Hematopoietic multipotent progenitor cell (in vitro differentiated cells): ENCODE measurements at regions not wholly inside any gene's neighbourhood (a gene's known extent, or its start where the extent isn't known, plus 50 kb on each side); places are given as distances from the start of the nearest gene placed in this dataset.
"Not testable (repeated sequence)": the region's sequence is repeated elsewhere in the genome, so short reads cannot be mapped to it uniquely, and the experiment has no call there.

ENCODE experiments used
- DNase-seq, 3 donors: peaks; one replicate each; pipeline ENCODE4 v3.0.0-alpha.2; 2011 to 2015; ENCODE audit warnings: low read depth in 2 of 3, low spot score in 2 of 3

DNA sequence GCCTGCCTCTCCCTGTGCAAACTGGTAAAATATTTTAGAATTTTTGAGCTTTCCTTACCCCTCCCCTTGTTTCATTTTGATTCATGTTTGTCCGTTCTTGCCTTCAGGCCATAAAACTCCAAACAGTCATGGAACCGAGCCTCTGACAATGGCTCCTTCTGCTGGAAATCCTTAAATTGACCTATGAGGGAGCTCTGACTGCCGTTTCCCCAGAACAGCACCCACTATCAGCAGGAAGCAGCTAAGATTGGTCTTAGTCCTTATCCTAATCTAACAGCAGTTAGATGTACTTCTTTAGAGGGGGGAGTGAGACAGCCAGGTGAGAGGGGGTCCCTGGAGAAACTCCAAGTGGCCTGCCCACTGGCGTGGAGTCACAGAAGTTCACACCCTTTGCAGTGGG is 106.7 kb downstream of the FAM174A start:
- DNase-seq, result peak in 1 of 3 donors; percentile 36

DNA sequence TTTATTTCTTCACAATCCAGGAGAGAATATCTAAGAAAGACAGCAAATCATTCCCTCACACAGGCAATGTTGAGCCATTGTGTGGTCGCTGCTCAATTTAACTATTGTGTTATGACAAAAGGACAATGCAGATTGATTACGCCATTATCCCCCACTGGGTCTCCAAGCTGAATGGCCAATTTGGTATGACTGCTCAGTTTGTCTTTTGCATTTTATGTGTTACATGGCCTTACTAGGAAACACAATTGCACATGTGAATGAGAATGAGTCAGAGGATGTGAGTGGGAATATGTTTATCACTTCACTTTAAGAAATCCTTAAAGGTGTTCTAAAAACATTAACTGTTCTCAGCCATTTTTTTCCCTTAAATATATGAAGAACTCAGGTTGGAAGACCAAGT is 108.3 kb downstream of the FAM174A start:
- DNase-seq, result no peak

DNA sequence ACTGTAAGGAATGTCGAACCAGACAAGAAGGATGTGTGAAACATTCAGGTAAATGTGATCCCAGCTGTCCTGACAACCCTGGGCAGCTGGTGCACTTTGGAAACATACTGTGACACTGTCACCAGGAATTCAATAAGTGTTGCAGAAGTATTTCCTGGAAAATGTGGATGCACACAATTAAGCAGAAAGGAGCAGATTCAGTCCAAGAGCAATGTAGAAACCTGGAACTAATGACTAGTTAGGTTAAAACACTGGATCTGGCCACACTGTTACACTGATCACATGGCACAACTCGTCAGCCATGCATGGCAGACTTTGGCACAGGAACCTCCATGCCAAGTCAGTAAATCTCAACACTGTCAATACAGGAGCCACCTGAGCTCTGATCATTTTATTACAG is 109.0 kb downstream of the FAM174A start:
- DNase-seq, result no peak

DNA sequence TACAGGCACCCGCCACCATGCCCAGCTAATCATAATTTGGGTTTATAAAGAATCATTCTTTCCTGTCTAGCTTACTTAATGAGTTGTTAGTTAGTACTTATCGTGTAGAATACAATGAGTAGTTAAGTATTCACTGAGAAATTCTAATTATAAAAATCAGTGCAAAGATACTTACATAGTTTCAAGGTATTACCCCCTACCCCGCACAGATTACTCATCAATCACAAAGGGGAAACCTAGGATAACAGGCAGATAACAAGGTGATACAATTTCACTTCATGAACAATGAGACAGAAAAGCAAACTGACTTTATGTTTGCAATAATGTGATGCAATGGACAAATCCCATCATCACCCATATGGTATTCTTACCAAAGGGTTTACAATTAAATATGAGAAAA is 109.6 kb downstream of the FAM174A start:
- no peak for DNase-seq

DNA sequence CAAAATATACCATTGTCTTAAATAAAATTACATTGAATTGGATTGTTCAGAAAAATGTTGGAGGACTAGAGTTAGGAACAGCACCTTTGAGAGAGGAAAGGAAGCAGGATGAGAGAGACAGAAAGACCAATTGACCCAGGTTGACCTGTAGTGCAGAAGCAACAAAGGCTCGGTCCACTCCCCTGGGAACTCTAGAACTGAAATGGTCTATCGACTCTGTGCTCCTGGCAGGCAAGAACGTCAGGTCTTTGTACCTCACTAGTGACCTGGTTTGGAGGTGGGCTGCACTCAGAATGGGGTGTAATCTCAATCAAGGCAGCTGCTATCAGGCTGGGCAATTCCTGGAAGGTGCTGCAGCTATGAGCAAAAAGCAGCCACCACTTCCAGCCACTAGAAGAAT is 110.8 kb downstream of the FAM174A start:
- no peak for DNase-seq

DNA sequence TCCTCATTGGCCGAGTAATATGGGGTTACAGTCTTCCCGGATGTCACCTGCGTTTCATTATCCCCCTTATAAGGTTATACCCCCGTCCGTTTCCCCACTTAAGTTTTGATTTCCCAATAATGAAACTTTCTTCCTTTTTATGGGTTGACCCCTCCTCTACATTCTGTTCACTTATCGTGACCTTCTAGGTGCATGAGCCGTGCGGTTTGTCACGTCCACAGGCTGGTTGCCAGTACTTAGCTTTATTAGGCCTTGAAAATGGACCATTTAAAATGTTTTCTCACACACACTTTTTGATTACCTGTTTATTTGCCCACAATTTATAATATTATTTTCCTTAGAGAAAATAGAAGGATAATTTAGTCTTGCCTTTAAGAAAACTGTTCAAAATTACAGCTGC is 111.5 kb downstream of the FAM174A start:
- no peak for DNase-seq

DNA sequence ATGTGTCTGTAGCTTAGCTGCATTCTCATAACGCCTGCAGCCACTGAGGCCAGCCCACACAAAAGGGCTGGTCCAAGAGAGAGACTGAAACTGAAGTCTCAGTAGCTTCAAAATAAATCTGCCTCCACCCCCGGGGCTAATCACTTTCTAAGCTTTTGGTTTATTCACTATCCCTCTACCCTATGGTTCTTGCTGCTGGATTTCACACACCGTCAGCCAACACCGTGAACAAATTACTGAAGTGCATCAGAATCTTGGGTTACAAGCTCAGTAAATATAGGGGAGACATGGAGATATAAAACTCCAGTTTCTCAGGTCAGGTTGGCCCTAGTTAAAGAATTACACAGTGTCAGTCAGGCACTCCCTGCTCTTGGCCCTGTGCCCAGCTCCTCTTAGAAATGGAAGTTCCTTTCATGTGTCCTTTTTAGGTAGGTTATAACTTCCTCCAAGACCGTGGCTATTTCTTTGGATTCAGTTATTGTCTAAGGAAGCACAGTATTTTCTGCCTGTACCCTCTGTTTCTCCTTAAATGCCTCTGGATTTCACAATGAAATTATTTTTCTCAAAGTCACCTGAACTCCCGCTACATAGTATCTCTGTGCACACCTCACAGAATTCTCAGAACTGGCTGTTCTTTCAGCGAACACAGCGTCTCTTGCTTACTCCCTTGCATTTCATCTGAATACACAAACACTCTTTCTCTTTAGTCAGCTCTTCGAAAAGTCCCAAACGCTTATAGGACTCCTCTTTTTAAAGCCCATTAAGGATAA is 112.5 kb downstream of the FAM174A start:
- peak in 1 of 3 donors; percentile 62 for DNase-seq

DNA sequence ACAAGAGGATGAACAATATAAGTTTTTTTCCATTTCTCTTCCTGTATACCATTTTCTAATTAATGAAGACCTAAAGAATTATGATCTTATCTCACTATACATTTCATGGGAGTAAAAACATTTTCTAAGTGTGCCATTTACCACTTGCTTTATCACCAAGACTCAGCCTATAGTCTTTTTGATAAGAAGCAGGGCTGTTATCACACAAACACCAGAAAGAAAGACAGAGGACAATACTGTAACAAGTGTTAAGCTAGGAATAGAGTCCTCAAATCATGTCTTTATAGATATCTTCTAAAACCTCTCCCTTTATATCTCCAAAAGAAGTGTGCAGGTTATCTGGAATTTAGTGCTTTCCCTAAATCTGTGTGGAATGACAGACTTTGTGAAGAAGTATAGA is 119.7 kb downstream of the FAM174A start:
- no peak for DNase-seq

DNA sequence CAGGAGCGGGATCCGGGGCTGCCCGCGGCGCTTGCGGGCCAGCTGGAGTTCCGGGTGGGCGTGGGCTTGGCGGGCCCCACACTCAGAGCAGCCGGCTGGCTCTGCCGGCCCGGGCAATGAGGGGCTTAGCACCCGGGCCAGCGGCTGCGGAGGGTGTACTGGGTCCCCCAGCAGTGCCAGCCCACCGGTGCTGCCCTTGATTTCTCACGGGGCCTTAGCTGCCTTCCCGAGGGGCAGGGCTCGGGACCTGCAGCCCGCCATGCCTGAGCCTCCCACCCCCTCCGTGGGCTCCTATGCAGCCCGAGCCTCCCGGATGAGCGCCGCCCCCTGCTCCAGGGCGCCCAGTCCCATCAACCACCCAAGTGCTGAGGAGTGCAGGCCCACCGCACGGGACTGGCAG is 121.6 kb downstream of the FAM174A start:
- not testable (repeated sequence) for DNase-seq

DNA sequence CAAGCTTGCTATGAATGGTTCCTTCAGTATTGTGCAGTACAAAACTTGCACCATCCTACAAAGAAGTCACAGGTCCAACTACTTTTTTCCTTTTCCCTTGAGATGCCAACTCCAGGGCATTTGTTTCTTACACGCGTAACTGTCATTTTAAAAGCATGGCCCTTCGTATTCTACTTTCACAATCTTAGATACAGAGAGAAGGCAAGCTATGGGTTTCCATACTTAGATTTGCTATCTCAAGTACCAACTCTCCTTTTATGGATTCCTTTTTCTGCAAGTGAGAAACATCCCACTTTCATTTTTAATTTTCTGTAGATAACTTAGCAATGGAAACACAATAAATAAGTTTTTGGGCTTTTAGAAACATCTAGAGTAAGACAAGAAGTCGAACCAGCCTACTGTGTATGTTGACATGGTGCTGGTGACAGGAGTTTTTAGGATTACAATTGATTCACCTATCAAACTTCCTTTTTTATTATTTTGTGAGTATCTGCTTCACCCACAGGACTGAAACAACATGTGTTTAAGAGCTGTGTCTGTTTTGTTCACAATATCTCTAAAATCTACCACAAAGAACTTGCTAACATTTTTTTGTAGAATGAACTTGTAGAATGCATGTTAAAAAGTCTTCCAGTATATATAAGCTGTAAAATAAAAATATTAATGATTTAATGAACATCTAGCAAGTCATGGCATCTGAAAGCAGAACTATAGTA is 124.1 kb downstream of the FAM174A start:
- peak in 1 of 3 donors; percentile 24 for DNase-seq

DNA sequence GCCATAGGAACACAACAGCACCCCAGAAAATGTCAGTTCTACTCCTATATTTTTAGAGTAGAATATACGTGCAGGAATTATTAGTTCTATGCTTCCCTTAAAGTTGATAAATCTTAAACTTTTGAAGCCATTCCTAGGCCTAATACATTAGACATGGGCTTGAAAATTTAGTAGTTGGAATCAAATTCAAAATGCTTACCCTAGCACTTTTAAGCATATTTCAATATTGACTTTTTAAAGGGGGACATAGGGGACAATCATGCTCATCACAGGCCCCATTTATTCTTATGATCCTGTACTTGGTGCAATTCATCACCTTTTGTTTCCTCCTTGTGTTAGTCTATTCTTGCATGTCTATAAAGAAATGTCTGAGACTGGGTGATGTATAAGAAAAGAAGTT is 129.0 kb downstream of the FAM174A start:
- DNase-seq, result no peak

DNA sequence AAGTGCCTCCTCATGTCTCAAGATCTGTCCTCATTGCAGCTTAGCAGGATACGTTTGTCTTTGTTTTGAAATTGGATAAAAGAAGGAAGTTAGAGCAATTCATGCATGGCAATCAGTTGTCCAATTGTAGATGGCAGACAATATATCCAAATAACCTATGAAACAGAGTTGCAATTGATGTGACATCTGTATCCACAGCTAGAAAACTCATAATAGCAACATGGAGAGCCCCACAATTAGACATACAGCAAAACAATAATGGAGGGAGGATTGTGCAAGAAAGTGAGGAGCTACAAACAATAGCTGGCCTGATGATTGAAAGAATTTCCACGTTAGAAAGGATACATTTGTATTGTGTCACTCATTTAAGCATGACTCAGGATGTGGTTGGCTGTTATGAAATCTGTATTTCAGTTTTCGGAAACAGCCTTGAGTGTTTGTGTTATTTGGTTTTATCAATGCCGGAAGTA is 132.0 kb downstream of the FAM174A start:
- peak in 2 of 3 donors; percentile 58 to 84 for DNase-seq

DNA sequence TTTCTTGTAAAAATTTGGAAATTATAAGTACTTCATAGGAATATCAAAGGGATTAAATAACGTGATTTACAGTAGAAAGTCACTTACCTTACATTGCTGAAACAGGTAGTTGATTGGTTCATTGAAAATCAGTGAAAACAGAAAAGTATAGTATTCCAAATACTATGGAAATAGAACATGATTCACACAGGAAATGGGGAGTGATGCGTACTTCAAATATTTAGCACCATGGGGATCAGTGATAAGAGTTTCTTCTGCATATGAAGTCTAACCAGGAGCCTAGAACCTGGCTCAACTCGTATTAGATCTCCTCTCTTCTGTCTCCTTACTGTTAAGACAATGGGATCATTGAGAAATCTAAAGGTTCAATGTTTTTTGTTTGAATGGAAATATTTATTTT is 133.3 kb downstream of the FAM174A start:
- no peak for DNase-seq

DNA sequence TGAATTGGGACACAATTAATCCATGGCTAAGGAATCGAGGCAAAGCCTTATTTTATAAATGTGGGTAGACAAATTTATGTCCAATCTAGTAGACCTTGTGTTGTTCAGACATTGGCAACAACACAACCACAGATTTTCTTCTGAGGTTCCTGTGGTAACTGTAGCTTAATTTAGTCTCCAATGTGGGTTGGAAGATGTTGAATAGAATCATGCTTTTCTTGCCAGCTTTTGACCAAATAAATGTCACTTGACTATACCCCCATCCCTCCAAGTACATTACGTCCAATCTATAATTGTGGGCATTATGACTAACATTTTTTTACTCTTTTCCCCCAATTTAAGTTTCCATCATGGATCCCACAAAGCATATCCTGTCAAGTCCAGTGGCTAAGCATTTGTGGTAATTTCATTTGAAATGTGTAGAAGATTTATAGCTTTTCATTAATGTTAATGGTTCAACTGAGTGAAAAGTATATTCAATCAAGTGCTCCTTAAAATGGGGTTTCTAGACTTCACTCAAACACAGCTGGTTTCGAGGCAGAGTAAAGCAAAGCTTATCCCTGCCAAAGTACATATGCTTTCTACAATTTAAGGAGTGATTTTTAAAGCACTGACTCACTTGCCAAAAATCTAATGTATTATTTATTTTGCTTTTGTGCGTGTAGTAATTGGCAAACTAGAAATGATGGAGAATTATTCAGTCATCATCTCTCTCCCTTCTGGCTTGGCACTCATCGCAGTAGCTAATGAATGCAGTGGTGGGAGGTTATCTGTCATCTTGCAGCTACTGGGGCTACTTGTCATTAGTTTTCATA is 141.8 kb downstream of the FAM174A start:
- no peak for DNase-seq

DNA sequence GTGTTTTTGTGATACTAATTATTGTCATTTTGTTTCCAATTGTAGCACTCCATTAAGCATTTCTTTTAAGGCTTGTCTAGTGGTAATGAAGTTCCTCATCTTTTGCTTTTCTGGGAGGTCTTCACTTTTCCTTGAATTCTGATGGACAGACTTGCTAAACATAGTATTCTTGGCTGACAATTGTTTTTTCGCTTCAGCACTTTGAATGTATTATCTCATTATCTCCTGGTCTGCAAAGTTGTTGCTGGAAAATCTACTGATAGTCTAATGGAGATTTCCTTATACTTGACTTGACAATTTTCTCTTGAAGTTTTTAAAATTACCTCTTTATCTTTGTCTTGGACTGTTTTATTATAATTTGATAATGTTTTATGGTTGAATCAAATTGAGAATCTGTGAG is 147.5 kb downstream of the FAM174A start:
- no peak for DNase-seq

DNA sequence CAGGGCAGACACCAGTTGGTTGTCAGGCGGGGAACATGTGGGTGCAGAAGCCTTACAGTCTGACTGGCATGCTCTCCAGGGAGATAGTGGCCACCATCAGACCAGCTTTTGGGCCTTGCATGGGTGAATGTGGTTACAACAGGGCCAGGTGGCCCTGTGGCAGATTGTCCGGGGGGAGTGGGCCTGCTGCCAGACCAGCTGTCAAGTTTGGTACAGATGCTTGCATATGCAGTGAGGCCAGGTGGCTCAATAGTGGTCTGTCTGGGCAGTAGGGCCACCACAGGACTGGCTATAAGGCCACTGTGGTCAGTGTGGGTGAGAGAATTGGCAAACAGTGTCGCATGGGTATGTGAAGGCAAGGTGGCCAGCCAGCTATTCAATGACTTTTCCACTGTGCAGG is 148.7 kb downstream of the FAM174A start:
- DNase-seq, result no peak

DNA sequence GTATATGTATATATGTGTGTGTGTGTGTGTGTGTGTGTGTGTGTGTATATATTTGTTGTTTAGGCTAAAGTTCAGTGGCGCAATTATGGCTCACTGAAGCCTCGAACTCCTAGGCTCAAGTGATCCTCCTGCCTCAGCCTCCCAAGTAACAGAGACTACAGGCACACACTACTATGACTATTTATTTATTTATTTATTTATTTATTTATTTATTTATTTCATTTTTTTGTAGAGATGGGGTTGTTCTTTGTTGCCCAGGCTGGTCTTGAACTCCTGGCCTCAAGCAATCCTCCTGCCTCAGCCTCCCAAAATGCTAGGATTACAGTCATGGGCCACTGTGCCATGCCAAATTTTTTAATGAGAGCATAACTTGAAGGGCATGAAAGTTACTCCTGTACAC is 149.9 kb downstream of the FAM174A start:
- not testable (repeated sequence) for DNase-seq

DNA sequence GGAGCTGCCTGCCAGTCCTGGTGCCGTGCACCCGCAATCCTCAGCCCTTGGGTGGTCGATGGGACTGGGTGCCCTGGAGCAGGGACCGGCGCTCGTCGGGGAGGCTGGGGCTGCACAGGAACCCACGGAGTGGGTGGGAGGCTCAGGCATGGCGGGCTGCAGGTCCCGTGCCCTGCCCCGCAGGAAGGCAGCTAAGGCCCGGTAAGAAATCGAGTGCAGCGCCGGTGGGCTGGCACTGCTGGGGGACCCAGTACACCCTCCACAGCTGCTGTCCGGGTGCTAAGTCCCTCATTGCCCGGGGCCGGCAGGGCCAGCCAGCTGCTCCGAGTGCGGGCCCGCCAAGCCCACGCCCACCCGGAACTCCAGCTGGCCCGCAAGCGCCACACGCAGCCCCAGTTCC is 153.7 kb downstream of the FAM174A start:
- not testable (repeated sequence) for DNase-seq

DNA sequence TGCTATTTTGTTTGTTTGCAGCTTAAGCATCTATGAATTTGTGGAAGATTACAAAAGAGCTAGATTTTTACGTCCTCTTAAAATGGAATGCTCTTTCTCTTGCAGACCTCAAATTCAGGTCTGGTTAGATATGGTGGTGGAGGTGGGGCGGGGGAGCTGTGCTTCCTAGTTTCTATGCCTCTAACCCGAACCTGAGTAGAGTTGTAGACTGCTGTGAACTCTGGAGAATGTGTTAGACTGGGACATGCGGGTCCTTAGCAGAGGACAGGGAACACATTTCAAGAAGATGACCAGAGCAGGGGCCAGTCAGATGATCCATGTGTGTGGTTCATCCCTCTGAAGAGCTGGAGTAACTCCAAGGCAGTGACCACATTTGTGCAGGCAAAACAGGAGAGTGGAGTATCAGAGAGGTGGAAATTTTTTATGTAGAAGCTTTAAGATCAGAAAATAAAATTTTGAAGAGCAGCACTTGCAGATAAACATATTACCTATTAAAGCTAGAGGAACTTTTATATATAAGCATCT is 154.9 kb downstream of the FAM174A start:
- no peak for DNase-seq

DNA sequence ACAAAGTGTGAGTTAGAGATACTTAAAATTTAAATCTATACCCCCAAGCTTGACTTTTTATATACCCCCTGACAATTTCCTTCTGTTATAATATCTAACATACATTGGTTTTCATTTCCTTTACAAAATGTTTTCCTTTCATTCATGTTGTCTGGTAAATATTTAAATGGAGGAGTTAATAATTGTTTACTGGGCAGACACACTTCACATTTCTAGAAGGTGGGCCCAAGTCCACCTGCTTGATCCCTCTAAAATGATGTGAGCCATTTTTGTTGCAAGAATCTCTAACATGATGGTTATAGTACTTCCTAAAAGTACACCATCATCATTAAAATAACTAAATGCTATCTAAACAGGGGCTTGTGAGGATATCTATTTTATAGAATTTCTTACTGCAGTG is 155.9 kb downstream of the FAM174A start:
- DNase-seq, result no peak

DNA sequence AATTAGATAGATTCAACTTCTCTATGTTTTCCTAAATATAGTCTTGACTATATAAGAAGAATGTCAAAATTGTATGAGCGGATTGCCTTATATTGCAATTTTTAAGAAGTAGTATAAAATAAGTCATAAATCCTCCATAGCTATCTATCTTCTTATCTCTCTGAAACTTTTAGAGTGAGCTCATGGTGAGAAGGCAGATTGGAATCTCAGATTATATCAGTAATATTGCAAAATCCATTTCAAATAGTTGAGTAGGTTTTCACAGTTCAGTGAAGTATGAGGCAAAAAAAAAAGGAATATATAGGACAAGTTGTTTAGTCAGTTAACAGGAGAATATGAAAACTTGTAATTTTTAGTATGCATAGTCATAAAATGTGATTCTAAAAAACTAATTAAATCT is 156.4 kb downstream of the FAM174A start:
- no peak for DNase-seq
